Stomach (tissue), 8 donors: ENCODE measurements at regions not wholly inside any gene's neighbourhood (a gene's known extent, or its start where the extent isn't known, plus 50 kb on each side); places are given as distances from the start of the nearest gene placed in this dataset.

ENCODE experiments used
- DNase-seq, 2 donors: peaks; one replicate each; pipeline versions ENCODE4 v3.0.0 to v3.0.0-alpha.2; 2013 to 2019
- H3K27ac ChIP-seq, 5 donors: fragments of 200-600 bp in 4 of 5; sonication (generic) in 4 of 5; one replicate each; pipeline ENCODE4 v1.5.1; 2013 to 2019; ENCODE audit warnings: mild to moderate bottlenecking in 1 of 5, moderate library complexity in 1 of 5
- H3K27me3 ChIP-seq, 3 donors: fragments of 200-600 bp; sonication (generic); one replicate each; pipeline ENCODE4 v1.5.1; 2017 to 2019; ENCODE audit warnings: mixed run types in 1 of 3
- H3K36me3 ChIP-seq, 4 donors: fragments of 200-600 bp; sonication (generic); 1 replicate in 3 of 4; 2 replicates in 1 of 4; pipeline ENCODE4 v1.5.1; 2016 to 2019
- H3K4me1 ChIP-seq, 4 donors: fragments of 200-600 bp; sonication (generic); one replicate each; pipeline ENCODE4 v1.5.1; 2016 to 2019
- H3K4me3 ChIP-seq, 4 donors: fragments of 200-600 bp; sonication (generic) in 3 of 4; one replicate each; pipeline ENCODE4 v1.5.1; 2016 to 2019; ENCODE audit warnings: mild to moderate bottlenecking in 1 of 4
- H3K9me3 ChIP-seq, 4 donors: fragments of 200-600 bp; sonication (generic); one replicate each; pipeline ENCODE4 v1.5.1; 2016 to 2019
- CTCF ChIP-seq, 7 experiments: fragments of 450-650 bp in 4 of 7; fragments of 200-600 bp in 3 of 7; sonication (generic) in 3 of 7; IDR thresholded peaks; one replicate each; pipeline ENCODE4 v1.5.1; 2016 to 2019; ENCODE audit warnings: antibody characterized with exemption in 7 of 7, control low read depth in 2 of 7, mild to moderate bottlenecking in 1 of 7
- EP300 ChIP-seq: sonication (generic); formaldehyde crosslinking; IDR thresholded peaks from one replicate; pipeline ENCODE4 v1.6.1; 2017; ENCODE audit warnings: antibody characterized with exemption
- POLR2A ChIP-seq, 4 donors: fragments of 450-650 bp; IDR thresholded peaks; one replicate each; pipeline ENCODE4 v1.6.1; 2016; ENCODE audit warnings: antibody characterized with exemption in 4 of 4, control low read depth in 2 of 4, mild to moderate bottlenecking in 1 of 4, moderate library complexity in 1 of 4
- POLR2AphosphoS5 ChIP-seq, 3 donors: sonication (generic); formaldehyde crosslinking; IDR thresholded peaks; one replicate each; pipeline ENCODE4 v1.6.1; 2016; ENCODE audit warnings: antibody characterized with exemption in 3 of 3
- WGBS, 5 donors: extraction: QIAGEN DNeasy Blood & Tissue Kit in 3 of 5; methylation state at CpG; one replicate each; pipeline versions ENCODE4 v1.1.5 to v1.1.7; 2013 to 2018; 5-methylcytosine and 5-hydroxymethylcytosine counted together
- intact Hi-C: fragments of 100-400 bp; cut with DNase I; formaldehyde crosslinking; loops from one replicate; pipeline ENCODE4 v1.15.1; 2023; ENCODE audit warnings: low total_unique reads
- donor health status: healthy with polysubstance abuse.
- donor health status: Bipolar disorder and iron deficiency.
- donor health status: healthy.

- Histone ChIP-seq H3K36me3 (no peaks in the 10 kb centered on the region), H3K4me3 (no peak overlapping the region), H3K27ac (no peak overlapping the region), H3K9me3 (peaks cover 0 to 9% (median 0%) of the 10 kb centered on the region in 4 donors), H3K27me3 (no peaks in the 10 kb centered on the region), H3K4me1 (no peaks in the 10 kb centered on the region)
- no peak for TF ChIP-seq POLR2AphosphoS5 (IDR thresholded peaks at IDR 0.05)
- peak in 1 of 2 donors; percentile 14 for DNase-seq
- intact Hi-C loops: no loop called here
- WGBS, 5 donors: 72 to 85% (median 83%) methylated on average over 1 of the region's 1 CpG
Measured at GRCh38 chr3:178001670-178002101, 534.5 kb upstream of the KCNMB2 start.

GRCh38 chr3:178002113-178002512 lies 534.1 kb upstream of the KCNMB2 start:
- H3K4me1 ChIP-seq: no peaks in the 10 kb centered on the region
- peaks cover 0 to 9% (median 0%) of the 10 kb centered on the region in 4 donors for H3K9me3 ChIP-seq
- DNase-seq: no peak
- H3K4me3 ChIP-seq: no peak overlapping the region
- no peak overlapping the region for H3K27ac ChIP-seq
- H3K27me3 ChIP-seq: no peaks in the 10 kb centered on the region
- intact Hi-C loops: no loop called here
- TF ChIP-seq POLR2AphosphoS5 (IDR thresholded peaks at IDR 0.05) (no peak), EP300 (no peak), CTCF (IDR thresholded peaks at IDR 0.05) (no peak), POLR2A (IDR thresholded peaks at IDR 0.05) (no peak)
- H3K36me3 ChIP-seq: no peaks in the 10 kb centered on the region

GRCh38 chr3:178003756-178004155 lies 532.5 kb upstream of the KCNMB2 start:
- TF ChIP-seq CTCF (IDR thresholded peaks at IDR 0.05): no peak
- no peak for TF ChIP-seq POLR2A (IDR thresholded peaks at IDR 0.05)
- TF ChIP-seq EP300: no peak
- no peak for TF ChIP-seq POLR2AphosphoS5 (IDR thresholded peaks at IDR 0.05)
- 57 to 77% (median 68%) methylated on average over 2 of the region's 2 CpGs for WGBS, 5 donors
- intact Hi-C loops: no loop called here

GRCh38 chr3:178005961-178006360 lies 530.3 kb upstream of the KCNMB2 start:
- Histone ChIP-seq H3K4me3 (no peak overlapping the region), H3K27ac (no peak overlapping the region), H3K9me3 (no peaks in the 10 kb centered on the region), H3K4me1 (no peaks in the 10 kb centered on the region), H3K27me3 (no peaks in the 10 kb centered on the region), H3K36me3 (no peaks in the 10 kb centered on the region)
- intact Hi-C loops: no loop called here
- no peak for TF ChIP-seq POLR2A (IDR thresholded peaks at IDR 0.05)
- DNase-seq: no peak
- 89 to 100% (median 95%) methylated on average over 1 of the region's 1 CpG for WGBS, 5 donors

More at GRCh38 chr3:178003756-178004155, 532.5 kb upstream of the KCNMB2 start:
- Histone ChIP-seq H3K9me3 (peaks cover 0 to 9% (median 0%) of the 10 kb centered on the region in 4 donors), H3K4me1 (no peaks in the 10 kb centered on the region), H3K36me3 (no peaks in the 10 kb centered on the region), H3K27ac (no peak overlapping the region), H3K27me3 (no peaks in the 10 kb centered on the region), H3K4me3 (no peak overlapping the region)
- DNase-seq: no peak

- 78 to 89% (median 87%) methylated on average over 2 of the region's 2 CpGs for WGBS, 5 donors
- no peaks in the 10 kb centered on the region for H3K9me3 ChIP-seq
- intact Hi-C loops: no loop called here
- H3K27me3 ChIP-seq: no peaks in the 10 kb centered on the region
- TF ChIP-seq POLR2AphosphoS5 (IDR thresholded peaks at IDR 0.05) (no peak), CTCF (IDR thresholded peaks at IDR 0.05) (no peak), EP300 (no peak)
- H3K4me1 ChIP-seq: no peaks in the 10 kb centered on the region
- no peaks in the 10 kb centered on the region for H3K36me3 ChIP-seq
- no peak overlapping the region for H3K4me3 ChIP-seq
- DNase-seq: no peak
- no peak overlapping the region for H3K27ac ChIP-seq
Measured at GRCh38 chr3:178010306-178010705, 525.9 kb upstream of the KCNMB2 start.
